Natural killer cell (primary cell): ENCODE measurements at regions not wholly inside any gene's neighbourhood (a gene's known extent, or its start where the extent isn't known, plus 50 kb on each side); places are given as distances from the start of the nearest gene placed in this dataset.
"Not testable (repeated sequence)": the region's sequence is repeated elsewhere in the genome, so short reads cannot be mapped to it uniquely, and the experiment has no call there.

Experiments
- ATAC-seq, 3 donors: fragments of 150-1000 bp in 2 of 3; fragments of 200-7000 bp in 1 of 3; cut with Tn5 transposase; 1 replicate in 1 of 3; 2 replicates in 2 of 3; pipeline ENCODE4 v1.10.0; 2021; ENCODE audit warnings: mild to moderate bottlenecking in 2 of 3, moderate library complexity in 2 of 3
- DNase-seq, 2 donors: peaks; one replicate each; pipeline versions ENCODE4 v3.0.0 to v3.0.0-alpha.2; 2013 to 2021; ENCODE audit warnings: mixed read lengths in 1 of 2
- H3K27ac ChIP-seq: one replicate; pipeline ENCODE4 v1.5.1; 2013; ENCODE audit warnings: mild to moderate bottlenecking, low read length
- H3K27me3 ChIP-seq: one replicate; pipeline ENCODE4 v1.6.1; 2013; ENCODE audit warnings: low read length; ENCODE audit not compliant: control insufficient read depth, insufficient read depth
- H3K36me3 ChIP-seq: one replicate; pipeline ENCODE4 v1.6.1; 2013; ENCODE audit warnings: low read length; ENCODE audit not compliant: control insufficient read depth, insufficient read depth
- H3K4me1 ChIP-seq: one replicate; pipeline ENCODE4 v1.6.1; 2013; ENCODE audit warnings: low read length; ENCODE audit not compliant: control insufficient read depth, insufficient read depth
- H3K4me3 ChIP-seq: one replicate; pipeline ENCODE4 v1.5.1; 2013; ENCODE audit warnings: low read length
- H3K9me3 ChIP-seq: one replicate; pipeline ENCODE4 v1.6.1; 2013; ENCODE audit warnings: low read length; ENCODE audit not compliant: control insufficient read depth, insufficient read depth
- H3K27ac Mint-ChIP-seq, 2 donors: one replicate each; pipeline ENCODE4 v1.8.0; 2022; ENCODE audit warnings: mild to moderate bottlenecking in 2 of 2, mixed read lengths in 2 of 2, moderate library complexity in 1 of 2
- H3K27me3 Mint-ChIP-seq, 2 donors: one replicate each; pipeline ENCODE4 v1.8.0; 2022; ENCODE audit warnings: low read depth in 2 of 2, mixed read lengths in 2 of 2
- H3K36me3 Mint-ChIP-seq: one replicate; pipeline ENCODE4 v1.8.0; 2022; ENCODE audit warnings: mixed read lengths
- H3K4me1 Mint-ChIP-seq, 2 donors: one replicate each; pipeline ENCODE4 v1.8.0; 2022; ENCODE audit warnings: mixed read lengths in 2 of 2
- H3K4me3 Mint-ChIP-seq: one replicate; pipeline ENCODE4 v1.8.0; 2022; ENCODE audit warnings: mild to moderate bottlenecking, moderate library complexity, mixed read lengths
- H3K9me3 Mint-ChIP-seq, 2 donors: one replicate each; pipeline ENCODE4 v1.8.0; 2022; ENCODE audit warnings: mixed read lengths in 2 of 2
- CTCF ChIP-seq: fragments of 200-600 bp; IDR thresholded peaks from one replicate; pipeline ENCODE4 v1.8.0; 2022; ENCODE audit warnings: antibody characterized with exemption
- WGBS: methylation state at CpG from one replicate; pipeline ENCODE4 v1.1.7; 2013; ENCODE audit warnings: missing lambda C conversion rate; ENCODE audit not compliant: insufficient coverage; 5-methylcytosine and 5-hydroxymethylcytosine counted together
- intact Hi-C: fragments of 100-400 bp; cut with micrococcal nuclease; formaldehyde crosslinking; loops from one replicate; pipeline ENCODE4 v1.14.2; 2022

GRCh38 chrX:134045372-134045771 lies 60.0 kb upstream of the GPC3 start:
- WGBS: no CpG with 5 or more reads among the region's 3 CpGs
- ATAC-seq, H3K9me3 ChIP-seq, H3K4me3 Mint-ChIP-seq, H3K27ac Mint-ChIP-seq, H3K4me3 ChIP-seq, H3K27me3 Mint-ChIP-seq, DNase-seq, H3K27me3 ChIP-seq, H3K4me1 Mint-ChIP-seq, H3K4me1 ChIP-seq, H3K36me3 Mint-ChIP-seq, H3K9me3 Mint-ChIP-seq, H3K36me3 ChIP-seq, H3K27ac ChIP-seq, intact Hi-C loops: not testable (repeated sequence)

GRCh38 chrX:134067107-134067506 lies 81.7 kb upstream of the GPC3 start:
- H3K4me1 Mint-ChIP-seq, H3K27me3 ChIP-seq, H3K9me3 Mint-ChIP-seq, H3K27ac ChIP-seq, H3K27ac Mint-ChIP-seq, H3K36me3 ChIP-seq, H3K4me1 ChIP-seq, H3K4me3 Mint-ChIP-seq, DNase-seq, intact Hi-C loops, H3K9me3 ChIP-seq, H3K36me3 Mint-ChIP-seq, ATAC-seq, H3K4me3 ChIP-seq: not testable (repeated sequence)
- H3K27me3 Mint-ChIP-seq: peaks cover 0 to 32% of the 10 kb centered on the region in 2 donors
- WGBS: no CpG with 5 or more reads among the region's 3 CpGs

DNA sequence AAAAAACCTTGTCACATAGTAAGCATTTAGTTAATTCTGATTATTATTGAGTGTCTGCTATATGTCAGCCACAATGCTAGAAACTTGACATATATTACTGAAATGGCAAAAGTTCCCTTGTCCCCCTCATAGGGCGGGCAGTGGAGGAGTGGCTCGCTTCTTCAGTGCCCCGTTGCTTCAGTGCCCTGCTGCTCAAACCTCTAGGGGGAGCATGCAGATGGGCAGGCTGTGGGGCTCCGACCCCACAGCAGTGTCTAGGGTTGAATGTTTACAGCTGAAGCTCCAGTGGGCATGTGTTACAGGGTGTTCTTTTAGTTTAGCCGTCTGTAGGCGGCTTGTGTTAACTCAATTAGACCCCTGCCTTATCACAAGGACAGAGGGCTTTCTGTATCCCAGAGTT lies 86.5 kb upstream of the GPC3 start:
- H3K4me3 Mint-ChIP-seq, H3K4me1 Mint-ChIP-seq, intact Hi-C loops, H3K36me3 Mint-ChIP-seq, H3K4me3 ChIP-seq, ATAC-seq, H3K27me3 ChIP-seq, H3K4me1 ChIP-seq, H3K9me3 ChIP-seq, H3K36me3 ChIP-seq, H3K27ac Mint-ChIP-seq, DNase-seq, H3K9me3 Mint-ChIP-seq, H3K27ac ChIP-seq: not testable (repeated sequence)
- 77% methylated on average over 4 of the region's 6 CpGs for WGBS
- peaks cover 0 to 11% of the 10 kb centered on the region in 2 donors for H3K27me3 Mint-ChIP-seq

DNA sequence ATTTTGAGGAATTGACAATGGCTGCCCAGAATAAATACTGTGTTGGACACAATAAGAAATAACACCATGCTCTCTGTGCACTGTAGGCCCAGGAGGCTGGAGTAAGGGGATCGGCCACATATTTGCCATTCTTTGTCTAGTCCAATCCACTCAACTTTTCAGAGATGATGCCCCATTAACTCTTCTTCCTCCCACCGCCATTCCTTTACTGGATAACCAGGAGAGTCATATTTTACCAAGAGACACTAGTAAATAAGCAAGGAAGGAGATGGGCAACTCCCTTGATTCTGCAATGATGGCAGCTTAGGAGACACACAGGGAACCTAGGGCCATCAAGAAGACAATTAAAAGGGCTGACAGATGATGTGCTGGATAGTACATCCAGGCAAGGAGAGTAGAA lies 87.9 kb upstream of the GPC3 start:
- WGBS: no CpG with 5 or more reads among the region's 2 CpGs

DNA sequence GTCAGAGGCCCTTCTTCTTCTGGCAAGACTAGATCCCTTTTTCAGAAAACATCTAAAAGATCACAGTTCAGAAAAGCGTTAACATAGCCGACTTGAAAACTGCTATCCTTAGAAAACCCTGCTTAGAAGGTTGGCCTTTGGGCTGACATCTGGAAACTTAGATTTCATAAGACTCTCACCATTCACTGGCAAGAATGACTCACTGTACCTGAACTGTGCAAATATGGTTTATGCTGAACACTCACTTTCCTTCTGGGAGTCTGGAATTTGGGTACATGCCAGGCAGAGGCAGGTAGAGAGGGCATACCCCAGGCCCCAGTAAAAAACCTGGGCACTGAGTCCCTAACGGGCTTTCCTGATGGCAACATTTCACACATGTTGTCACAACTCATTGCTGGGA lies 88.8 kb upstream of the GPC3 start:
- Mint-ChIP-seq H3K4me1 (no peaks in the 10 kb centered on the region), H3K27me3 (peaks cover 0 to 26% of the 10 kb centered on the region in 2 donors), H3K27ac (no peak overlapping the region), H3K9me3 (no peaks in the 10 kb centered on the region), H3K36me3 (no peaks in the 10 kb centered on the region), H3K4me3 (no peak overlapping the region)
- no peak for ATAC-seq
- no peak for TF ChIP-seq CTCF
- Histone ChIP-seq H3K4me1 (no peaks in the 10 kb centered on the region), H3K9me3 (no peaks in the 10 kb centered on the region), H3K36me3 (no peaks in the 10 kb centered on the region), H3K27me3 (no peaks in the 10 kb centered on the region), H3K4me3 (no peak overlapping the region), H3K27ac (no peak overlapping the region)
- intact Hi-C loops: no loop called here
- DNase-seq: no peak
- WGBS: 94% methylated on average over 3 of the region's 3 CpGs

More for the DNA sequence above, 87.9 kb upstream of the GPC3 start:
- Mint-ChIP-seq H3K4me3 (no peak overlapping the region), H3K27ac (no peak overlapping the region), H3K4me1 (no peaks in the 10 kb centered on the region), H3K27me3 (peaks cover 0 to 18% of the 10 kb centered on the region in 2 donors), H3K9me3 (no peaks in the 10 kb centered on the region), H3K36me3 (no peaks in the 10 kb centered on the region)
- no peak for DNase-seq
- Histone ChIP-seq H3K9me3 (no peaks in the 10 kb centered on the region), H3K27me3 (no peaks in the 10 kb centered on the region), H3K27ac (no peak overlapping the region), H3K36me3 (no peaks in the 10 kb centered on the region), H3K4me3 (no peak overlapping the region), H3K4me1 (no peaks in the 10 kb centered on the region)
- no peak for TF ChIP-seq CTCF
- no peak for ATAC-seq
- intact Hi-C loops: no loop called here
